ENCODE measurements at regions not wholly inside any gene's neighbourhood (a gene's known extent, or its start where the extent isn't known, plus 50 kb on each side); places are given as distances from the start of the nearest gene placed in this dataset.

- DNase-seq: peak; percentile 95
Measured at GRCh38 chr2:234691968-234692955, 195.4 kb upstream of the ARL4C start.

- DNase-seq: peak; percentile 100
Measured at GRCh38 chr2:234691214-234691575, 194.3 kb upstream of the ARL4C start.

GRCh38 chr2:234690569-234691213 is 193.8 kb upstream of the ARL4C start:
- peak; percentile 100 for DNase-seq

GRCh38 chr2:234689911-234690379 is 193.1 kb upstream of the ARL4C start:
- no peak for DNase-seq

GRCh38 chr2:234687718-234688475 is 191.0 kb upstream of the ARL4C start:
- DNase-seq: no peak

- DNase-seq: no peak
Measured at GRCh38 chr2:234686088-234686890, 189.4 kb upstream of the ARL4C start.

GRCh38 chr2:234684466-234684865 is 187.6 kb upstream of the ARL4C start:
- DNase-seq: no peak

- DNase-seq: no peak
Measured at GRCh38 chr2:234683950-234684349, 187.1 kb upstream of the ARL4C start.

GRCh38 chr2:234682492-234683228 is 185.8 kb upstream of the ARL4C start:
- DNase-seq: peak; percentile 77

- DNase-seq: peak; percentile 90
Measured at GRCh38 chr2:234680688-234681619, 184.1 kb upstream of the ARL4C start.

- no peak for DNase-seq
Measured at GRCh38 chr2:234679741-234680687, 183.1 kb upstream of the ARL4C start.

GRCh38 chr2:234679301-234679740 is 182.4 kb upstream of the ARL4C start:
- DNase-seq: no peak

- no peak for DNase-seq
Measured at GRCh38 chr2:234678711-234679110, 181.8 kb upstream of the ARL4C start.

GRCh38 chr2:234677758-234678538 is 181.1 kb upstream of the ARL4C start:
- DNase-seq: no peak

GRCh38 chr2:234676783-234677450 is 180.0 kb upstream of the ARL4C start:
- DNase-seq: peak; percentile 83

GRCh38 chr2:234676109-234676782 is 179.4 kb upstream of the ARL4C start:
- DNase-seq: peak; percentile 99

GRCh38 chr2:234674781-234675201 is 177.9 kb upstream of the ARL4C start:
- no peak for DNase-seq
